RWPE1 (cell line): ENCODE measurements at regions not wholly inside any gene's neighbourhood (a gene's known extent, or its start where the extent isn't known, plus 50 kb on each side); places are given as distances from the start of the nearest gene placed in this dataset.

ENCODE experiments used
- CTCF ChIA-PET: fragments of 350-600 bp; sonication (Branson Sonifier 250); formaldehyde crosslinking; extraction: SDS; loops from one replicate; lab custom pipeline; 2021; lab: Yijun Ruan, JAX
- POLR2A ChIA-PET: fragments of 400-600 bp; formaldehyde crosslinking; extraction: SDS; loops from one replicate; lab custom pipeline; 2020; ENCODE audit warnings: antibody characterized with exemption; ENCODE audit not compliant: low non-redundant PET; lab: Yijun Ruan, JAX
- DNase-seq: peaks from one replicate; pipeline ENCODE4 v3.0.0; 2012; ENCODE audit warnings: low spot score
- H3K27ac ChIP-seq: fragments of 450-650 bp; 2 replicates; pipeline ENCODE4 v1.5.1; 2017
- TF ChIP-seq, protein P1 (sequence below): fragments of 450-650 bp; conservative IDR thresholded peaks from 2 replicates; pipeline ENCODE4 v1.5.1; 2017; ENCODE audit warnings: low read depth, mild to moderate bottlenecking

DNA sequence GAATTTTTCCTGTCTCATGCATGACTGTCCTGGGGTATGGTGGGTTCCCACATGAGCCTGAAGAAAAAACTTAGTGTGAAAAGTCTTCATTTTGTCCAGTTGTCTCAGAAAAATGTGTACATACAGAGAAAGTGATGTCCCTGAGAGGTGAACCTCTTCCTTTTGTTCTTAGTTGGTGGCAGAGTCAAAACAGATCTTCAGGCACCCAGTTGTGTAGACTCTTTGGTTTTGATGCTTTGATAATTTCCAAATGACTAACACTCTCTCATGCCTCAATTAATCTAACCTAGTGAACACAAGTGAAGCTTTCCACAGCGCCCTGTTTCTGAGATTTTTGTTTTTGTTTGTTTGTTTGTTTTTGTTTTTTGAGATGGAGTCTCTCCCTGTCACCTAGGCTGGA is 273.5 kb downstream of the PIK3C3 start:
- DNase-seq = no peak
- no peak overlapping the region for H3K27ac ChIP-seq
- ChIA-PET CTCF (no interaction called here), POLR2A (no interaction called here)
- TF ChIP-seq, protein P1, sequence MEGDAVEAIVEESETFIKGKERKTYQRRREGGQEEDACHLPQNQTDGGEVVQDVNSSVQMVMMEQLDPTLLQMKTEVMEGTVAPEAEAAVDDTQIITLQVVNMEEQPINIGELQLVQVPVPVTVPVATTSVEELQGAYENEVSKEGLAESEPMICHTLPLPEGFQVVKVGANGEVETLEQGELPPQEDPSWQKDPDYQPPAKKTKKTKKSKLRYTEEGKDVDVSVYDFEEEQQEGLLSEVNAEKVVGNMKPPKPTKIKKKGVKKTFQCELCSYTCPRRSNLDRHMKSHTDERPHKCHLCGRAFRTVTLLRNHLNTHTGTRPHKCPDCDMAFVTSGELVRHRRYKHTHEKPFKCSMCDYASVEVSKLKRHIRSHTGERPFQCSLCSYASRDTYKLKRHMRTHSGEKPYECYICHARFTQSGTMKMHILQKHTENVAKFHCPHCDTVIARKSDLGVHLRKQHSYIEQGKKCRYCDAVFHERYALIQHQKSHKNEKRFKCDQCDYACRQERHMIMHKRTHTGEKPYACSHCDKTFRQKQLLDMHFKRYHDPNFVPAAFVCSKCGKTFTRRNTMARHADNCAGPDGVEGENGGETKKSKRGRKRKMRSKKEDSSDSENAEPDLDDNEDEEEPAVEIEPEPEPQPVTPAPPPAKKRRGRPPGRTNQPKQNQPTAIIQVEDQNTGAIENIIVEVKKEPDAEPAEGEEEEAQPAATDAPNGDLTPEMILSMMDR = no peak

DNA sequence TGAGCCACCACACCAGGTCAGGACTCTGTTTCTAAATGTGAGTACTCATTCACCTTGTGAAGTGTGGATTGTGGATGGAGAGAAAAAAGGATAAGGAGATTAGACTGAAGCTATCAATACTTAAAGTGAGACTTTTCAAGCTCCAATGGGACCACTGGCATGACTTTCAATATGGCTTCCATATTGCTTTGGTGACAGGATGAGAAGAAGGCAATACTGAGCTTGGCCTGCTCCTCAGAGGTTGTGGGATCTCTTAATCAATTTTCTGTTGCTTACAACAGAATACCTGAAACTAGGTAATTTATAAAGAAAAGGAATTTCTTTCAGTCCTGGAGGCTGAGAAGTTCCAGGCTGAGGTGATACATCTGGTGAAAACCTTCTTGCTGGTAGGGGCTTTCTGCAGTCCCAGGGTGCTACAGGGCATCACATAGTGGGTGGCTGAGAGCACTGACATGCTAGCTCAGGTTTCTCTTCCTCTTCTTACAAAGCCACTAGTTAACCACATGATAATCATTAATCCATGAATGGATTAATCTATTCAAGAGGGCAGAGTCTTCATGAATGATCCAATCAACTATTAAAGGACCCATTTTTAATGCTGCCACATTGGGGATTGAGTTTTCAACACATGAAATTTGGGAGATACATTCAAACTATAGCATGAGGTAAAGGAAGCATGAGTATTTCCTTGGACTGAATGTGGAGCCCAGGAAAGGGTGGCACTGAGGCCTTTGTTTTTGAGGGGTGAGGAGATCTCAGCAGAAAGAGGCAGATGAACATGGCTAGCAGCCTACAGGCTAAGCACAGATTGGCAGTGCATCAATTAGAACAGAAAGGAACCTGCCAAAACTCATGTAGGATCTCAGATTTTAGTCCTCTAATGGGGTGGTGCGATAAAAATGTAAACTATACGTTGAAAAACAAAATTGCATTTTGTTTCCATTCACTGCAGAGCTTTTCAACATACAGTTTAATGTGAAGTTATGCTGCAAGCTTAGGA is 274.5 kb downstream of the PIK3C3 start:
- TF ChIP-seq, protein P1 = no peak
- POLR2A ChIA-PET = no interaction called here
- DNase-seq = no peak
- CTCF ChIA-PET = interaction anchor here (0.6 kb wide), 1 partner anchor 16 kb away, joined by 3 read pairs; no protein-coding TSS in a partner anchor
- no peak overlapping the region for H3K27ac ChIP-seq

DNA sequence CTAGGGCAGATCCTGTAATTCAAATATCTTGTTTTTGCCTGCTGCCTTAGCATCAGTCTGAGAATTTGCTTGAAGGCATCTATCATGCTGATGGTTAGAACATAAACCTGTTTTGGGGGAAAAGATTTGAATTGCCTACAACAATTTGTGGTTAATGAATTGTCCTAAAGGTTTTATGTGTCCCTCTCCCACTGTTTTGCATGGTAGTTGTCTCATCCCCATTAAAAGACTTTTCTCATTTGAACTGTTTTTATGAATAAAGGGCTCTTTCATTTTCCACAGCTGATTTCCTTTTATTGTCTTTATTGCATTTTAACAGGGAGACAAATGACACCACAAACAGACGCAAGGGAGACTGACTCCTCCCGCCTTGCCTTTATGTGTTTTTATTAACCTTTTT is 275.6 kb downstream of the PIK3C3 start:
- no peak for DNase-seq
- ChIA-PET POLR2A (no interaction called here), CTCF (no interaction called here)
- no peak overlapping the region for H3K27ac ChIP-seq
- TF ChIP-seq, protein P1 = no peak

DNA sequence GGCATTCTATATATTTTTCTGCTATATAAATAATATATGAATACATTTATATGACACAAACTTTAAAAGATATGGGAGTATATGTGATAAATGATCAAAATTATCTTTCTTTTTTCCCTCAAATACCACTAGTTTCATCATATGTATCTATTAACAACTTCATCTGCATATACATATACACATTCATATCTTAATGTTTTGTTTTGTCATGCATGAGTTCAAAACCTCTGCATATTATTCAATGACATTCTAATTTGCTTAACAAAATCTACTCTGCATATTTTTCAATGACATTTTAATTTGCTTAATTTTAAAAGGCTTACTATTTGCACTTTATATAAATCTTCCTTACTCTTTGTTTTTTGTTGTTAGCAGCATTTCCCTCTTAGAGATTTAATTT is 276.2 kb downstream of the PIK3C3 start:
- no peak overlapping the region for H3K27ac ChIP-seq
- ChIA-PET CTCF (no interaction called here), POLR2A (no interaction called here)
- TF ChIP-seq, protein P1 = no peak
- DNase-seq = no peak

DNA sequence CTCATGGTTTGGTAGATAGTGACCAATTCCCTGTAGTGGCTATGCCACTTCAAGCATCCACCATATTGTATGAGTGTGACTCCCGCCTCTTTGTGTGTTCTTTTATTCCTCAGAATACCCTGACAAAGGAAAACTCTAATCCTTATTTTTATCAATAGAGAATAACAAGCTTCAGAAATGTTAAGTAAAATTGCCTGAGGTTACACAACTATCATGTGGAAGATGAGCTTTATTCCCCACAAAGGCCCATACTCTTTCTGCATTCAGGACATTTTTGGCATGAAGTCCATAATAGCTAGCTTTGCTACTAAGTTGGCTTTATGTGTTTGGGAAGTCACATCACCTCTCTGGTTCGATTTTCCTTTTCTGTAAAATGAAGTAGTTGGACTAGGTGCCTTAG is 276.8 kb downstream of the PIK3C3 start:
- H3K27ac ChIP-seq = no peak overlapping the region
- TF ChIP-seq, protein P1 = no peak
- POLR2A ChIA-PET = no interaction called here
- DNase-seq = no peak
- CTCF ChIA-PET = no interaction called here

DNA sequence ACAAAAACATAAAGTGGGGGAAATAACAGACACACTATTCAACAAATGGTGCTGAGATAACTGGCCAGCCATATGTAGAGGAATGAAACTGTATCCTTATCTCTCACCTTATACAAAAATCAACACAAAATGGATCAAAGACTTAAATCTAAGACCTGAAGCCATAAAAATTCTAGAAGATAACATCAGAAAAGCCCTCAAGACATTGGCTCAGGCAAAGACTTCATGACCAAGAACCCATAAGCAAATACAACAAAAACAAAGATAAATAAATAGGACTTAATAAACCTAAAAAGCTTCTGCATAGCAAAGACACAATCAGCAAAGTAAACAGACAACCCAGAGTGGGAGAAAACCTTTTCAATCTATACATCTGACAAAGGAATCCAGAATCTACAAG is 278.9 kb downstream of the PIK3C3 start:
- ChIA-PET CTCF (no interaction called here), POLR2A (no interaction called here)
- H3K27ac ChIP-seq = no peak overlapping the region
- TF ChIP-seq, protein P1 = no peak
- no peak for DNase-seq
